CD14-positive monocyte (primary cell): ENCODE measurements at regions not wholly inside any gene's neighbourhood (a gene's known extent, or its start where the extent isn't known, plus 50 kb on each side); places are given as distances from the start of the nearest gene placed in this dataset.

ENCODE experiments used
- DNase-seq, 3 donors: peaks; one replicate each; pipeline ENCODE4 v3.0.0-alpha.2; 2011 to 2022
- H2AFZ ChIP-seq: 2 replicates; pipeline ENCODE4 v1.6.0; 2012; ENCODE audit warnings: mild to moderate bottlenecking, low read depth, low read length, inconsistent platforms; ENCODE audit not compliant: insufficient read depth, poor library complexity, severe bottlenecking
- H3K27ac ChIP-seq, 2 donors: 1 replicate in 1 of 2; 2 replicates in 1 of 2; pipeline ENCODE4 v1.5.1; 2012 to 2013; ENCODE audit warnings: low read length in 2 of 2, control low read depth in 1 of 2, inconsistent platforms in 1 of 2, low read depth in 1 of 2, mild to moderate bottlenecking in 1 of 2
- H3K27me3 ChIP-seq, 2 donors: one replicate each; pipeline versions ENCODE4 v1.6.0 to v1.6.1; 2011 to 2013; ENCODE audit warnings: low read length in 2 of 2; ENCODE audit not compliant: control insufficient read depth in 2 of 2, insufficient read depth in 2 of 2
- H3K36me3 ChIP-seq, 2 donors: replicated peaks in 1 of 2; 1 replicate in 1 of 2; 2 replicates in 1 of 2; pipeline versions ENCODE4 v1.5.1 to v1.6.1; 2012 to 2013; ENCODE audit warnings: low read length in 2 of 2, control low read depth in 1 of 2, inconsistent platforms in 1 of 2, mild to moderate bottlenecking in 1 of 2; ENCODE audit not compliant: insufficient read depth in 2 of 2, control insufficient read depth in 1 of 2
- H3K4me1 ChIP-seq, 2 donors: 1 replicate in 1 of 2; 2 replicates in 1 of 2; pipeline versions ENCODE4 v1.5.1 to v1.6.1; 2012 to 2013; ENCODE audit warnings: low read length in 2 of 2, control low read depth in 1 of 2, inconsistent platforms in 1 of 2, mild to moderate bottlenecking in 1 of 2, moderate library complexity in 1 of 2; ENCODE audit not compliant: insufficient read depth in 2 of 2, control insufficient read depth in 1 of 2
- H3K4me2 ChIP-seq: replicated peaks from 2 replicates; pipeline ENCODE3; 2012; ENCODE audit warnings: low read length, moderate library complexity, mild to moderate bottlenecking; ENCODE audit not compliant: poor library complexity, severe bottlenecking; ENCODE audit errors: extremely low read depth
- H3K4me3 ChIP-seq, 3 experiments: fragments of 200-600 bp in 1 of 3; sonication (generic) in 1 of 3; replicated peaks in 1 of 3; 1 replicate in 2 of 3; 2 replicates in 1 of 3; pipeline ENCODE4 v1.5.1; 2011 to 2013; ENCODE audit warnings: low read length in 3 of 3, mild to moderate bottlenecking in 3 of 3, control low read depth in 2 of 3, low read depth in 2 of 3, inconsistent platforms in 1 of 3, moderate library complexity in 1 of 3
- H3K79me2 ChIP-seq: 2 replicates; pipeline ENCODE4 v1.6.0; 2012; ENCODE audit warnings: mild to moderate bottlenecking, control low read depth, inconsistent platforms, low read length, moderate library complexity; ENCODE audit not compliant: insufficient read depth
- H3K9ac ChIP-seq: 2 replicates; pipeline ENCODE4 v1.6.0; 2017; ENCODE audit warnings: low read length, mild to moderate bottlenecking; ENCODE audit not compliant: insufficient read depth, poor library complexity, severe bottlenecking
- H3K9me3 ChIP-seq, 2 donors: replicated peaks in 1 of 2; 1 replicate in 1 of 2; 2 replicates in 1 of 2; pipeline versions ENCODE4 v1.5.1 to v1.6.1; 2012 to 2013; ENCODE audit warnings: low read length in 2 of 2, control low read depth in 1 of 2; ENCODE audit not compliant: control insufficient read depth in 1 of 2, insufficient read depth in 1 of 2
- H4K20me1 ChIP-seq: 2 replicates; pipeline ENCODE4 v1.6.0; 2012; ENCODE audit warnings: mild to moderate bottlenecking, low read length, control low read depth, moderate library complexity; ENCODE audit not compliant: insufficient read depth
- H3K27ac Mint-ChIP-seq, 7 donors: one replicate each; pipeline ENCODE4 v1.8.0; 2020; ENCODE audit warnings: mild to moderate bottlenecking in 7 of 7, mixed read lengths in 7 of 7, moderate library complexity in 6 of 7, inconsistent platforms in 2 of 7
- H3K27me3 Mint-ChIP-seq, 3 donors: one replicate each; pipeline ENCODE4 v1.8.0; 2021 to 2022; ENCODE audit warnings: low read depth in 3 of 3, mild to moderate bottlenecking in 3 of 3, mixed read lengths in 3 of 3, moderate library complexity in 3 of 3, inconsistent platforms in 1 of 3
- H3K36me3 Mint-ChIP-seq, 2 donors: one replicate each; pipeline ENCODE4 v1.8.0; 2020; ENCODE audit warnings: mixed read lengths in 2 of 2, inconsistent platforms in 1 of 2, mild to moderate bottlenecking in 1 of 2
- H3K4me1 Mint-ChIP-seq: one replicate; pipeline ENCODE4 v1.8.0; 2020; ENCODE audit warnings: mild to moderate bottlenecking, mixed read lengths
- H3K4me3 Mint-ChIP-seq, 2 donors: one replicate each; pipeline ENCODE4 v1.8.0; 2020; ENCODE audit warnings: mild to moderate bottlenecking in 2 of 2, mixed read lengths in 2 of 2, moderate library complexity in 1 of 2
- H3K9me3 Mint-ChIP-seq, 7 donors: one replicate each; pipeline ENCODE4 v1.8.0; 2020 to 2022; ENCODE audit warnings: mixed read lengths in 7 of 7, mild to moderate bottlenecking in 6 of 7, moderate library complexity in 6 of 7, inconsistent platforms in 2 of 7
- WGBS: methylation state at CpG from one replicate; pipeline ENCODE4 v1.1.5; 2013; ENCODE audit warnings: missing lambda C conversion rate; ENCODE audit not compliant: insufficient coverage; 5-methylcytosine and 5-hydroxymethylcytosine counted together
- intact Hi-C, 2 donors: fragments of 100-400 bp; cut with micrococcal nuclease; formaldehyde crosslinking; loops; one replicate each; pipeline versions ENCODE4 v1.15.0 to v1.15.1; 2023
- TF ChIP-seq, protein P1 (sequence below): fragments of 200-600 bp; IDR thresholded peaks from one replicate; pipeline ENCODE4 v1.8.0; 2022; ENCODE audit warnings: antibody characterized with exemption, mild to moderate bottlenecking

DNA sequence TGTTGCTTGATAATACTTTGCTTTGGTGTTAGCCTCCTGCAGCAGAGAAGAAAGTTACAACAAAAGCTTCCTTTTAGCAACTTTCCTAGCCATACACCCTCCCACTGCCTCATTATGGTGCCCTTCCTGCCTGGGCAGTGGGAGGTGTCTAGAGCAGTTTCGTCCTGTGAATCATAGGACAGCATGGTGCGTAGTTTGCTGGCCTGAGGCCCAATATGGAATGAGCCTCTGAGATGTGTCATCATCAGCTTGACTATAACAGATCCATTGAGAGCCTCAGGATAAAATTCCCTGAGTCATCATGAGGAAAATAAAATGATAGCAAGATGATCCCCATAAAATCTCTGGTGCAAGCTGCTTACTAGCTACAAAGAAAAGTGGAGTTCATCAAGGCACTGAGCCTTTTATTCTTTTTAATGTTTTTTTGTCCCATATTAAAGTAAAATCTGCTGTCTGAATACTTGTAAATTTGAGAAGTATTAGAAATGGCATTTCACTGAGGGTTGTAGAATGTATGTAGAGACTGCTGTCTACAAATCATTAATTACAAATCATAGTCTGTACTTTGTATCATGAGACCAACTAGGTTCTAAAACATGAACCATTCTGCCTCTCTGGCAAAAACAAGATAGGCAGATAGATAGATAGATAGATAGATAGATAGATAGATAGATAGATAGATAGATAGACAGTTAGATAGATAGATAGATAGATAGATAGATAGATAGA, 303.0 kb upstream of the PDE4D start:
- H3K9me3 Mint-ChIP-seq: peaks cover 6 to 15% (median 10%) of the 10 kb centered on the region in 7 donors
- H3K36me3 Mint-ChIP-seq: peaks cover 15 to 27% of the 10 kb centered on the region in 2 donors
- Histone ChIP-seq H3K9ac (no peak overlapping the region), H3K27me3 (no peaks in the 10 kb centered on the region), H2AFZ (no peak overlapping the region), H3K79me2 (peaks cover 40% of the 10 kb centered on the region), H4K20me1 (no peaks in the 10 kb centered on the region), H3K36me3 (no peaks in the 10 kb centered on the region), H3K9me3 (no peaks in the 10 kb centered on the region), H3K4me2 (no peak overlapping the region), H3K4me3 (no peak overlapping the region), H3K27ac (no peak overlapping the region), H3K4me1 (peaks cover 0 to 5% of the 10 kb centered on the region in 2 donors)
- intact Hi-C loops: no loop called here
- peaks cover 9% of the 10 kb centered on the region for H3K4me1 Mint-ChIP-seq
- peak; percentile 76 to 91 (median 79) for DNase-seq
- TF ChIP-seq, protein P1, sequence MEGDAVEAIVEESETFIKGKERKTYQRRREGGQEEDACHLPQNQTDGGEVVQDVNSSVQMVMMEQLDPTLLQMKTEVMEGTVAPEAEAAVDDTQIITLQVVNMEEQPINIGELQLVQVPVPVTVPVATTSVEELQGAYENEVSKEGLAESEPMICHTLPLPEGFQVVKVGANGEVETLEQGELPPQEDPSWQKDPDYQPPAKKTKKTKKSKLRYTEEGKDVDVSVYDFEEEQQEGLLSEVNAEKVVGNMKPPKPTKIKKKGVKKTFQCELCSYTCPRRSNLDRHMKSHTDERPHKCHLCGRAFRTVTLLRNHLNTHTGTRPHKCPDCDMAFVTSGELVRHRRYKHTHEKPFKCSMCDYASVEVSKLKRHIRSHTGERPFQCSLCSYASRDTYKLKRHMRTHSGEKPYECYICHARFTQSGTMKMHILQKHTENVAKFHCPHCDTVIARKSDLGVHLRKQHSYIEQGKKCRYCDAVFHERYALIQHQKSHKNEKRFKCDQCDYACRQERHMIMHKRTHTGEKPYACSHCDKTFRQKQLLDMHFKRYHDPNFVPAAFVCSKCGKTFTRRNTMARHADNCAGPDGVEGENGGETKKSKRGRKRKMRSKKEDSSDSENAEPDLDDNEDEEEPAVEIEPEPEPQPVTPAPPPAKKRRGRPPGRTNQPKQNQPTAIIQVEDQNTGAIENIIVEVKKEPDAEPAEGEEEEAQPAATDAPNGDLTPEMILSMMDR: no peak
- WGBS: 37% methylated on average over 2 of the region's 2 CpGs
- H3K27me3 Mint-ChIP-seq: no peaks in the 10 kb centered on the region
- no peak overlapping the region for H3K4me3 Mint-ChIP-seq
- H3K27ac Mint-ChIP-seq: peak overlapping the region; percentile 53 to 85 (median 65)

DNA sequence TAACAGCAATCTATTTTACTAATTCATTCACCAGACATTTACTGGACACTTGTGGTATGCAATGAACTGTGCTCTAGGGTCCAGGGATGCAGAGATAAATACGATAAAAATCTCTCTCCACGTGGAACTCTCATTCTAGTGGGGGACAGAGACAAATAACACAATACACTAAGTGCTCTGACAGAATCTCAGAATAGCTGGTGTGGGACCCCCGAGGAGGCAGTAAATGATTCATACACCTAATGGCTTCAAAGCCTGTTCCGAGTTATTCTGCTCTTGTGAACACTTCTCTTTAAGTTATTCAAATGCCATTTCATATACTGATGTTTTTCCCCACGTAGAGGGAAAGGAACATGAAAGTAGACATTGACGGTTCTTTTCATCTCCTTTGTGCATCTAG, 302.0 kb upstream of the PDE4D start:
- no peak overlapping the region for H3K9ac ChIP-seq
- no CpG with 5 or more reads among the region's 6 CpGs for WGBS
- H3K4me1 Mint-ChIP-seq: peaks cover 9% of the 10 kb centered on the region
- H3K4me2 ChIP-seq: no peak overlapping the region
- no peaks in the 10 kb centered on the region for H3K27me3 Mint-ChIP-seq
- DNase-seq: no peak
- H3K79me2 ChIP-seq: peaks cover 30% of the 10 kb centered on the region
- no peak overlapping the region for H3K4me3 Mint-ChIP-seq
- no peaks in the 10 kb centered on the region for H3K27me3 ChIP-seq
- intact Hi-C loops: no loop called here
- H3K27ac ChIP-seq: no peak overlapping the region
- H3K36me3 ChIP-seq: peaks cover 0 to 2% of the 10 kb centered on the region in 2 donors
- no peaks in the 10 kb centered on the region for H4K20me1 ChIP-seq
- no peak overlapping the region for H3K4me3 ChIP-seq
- no peaks in the 10 kb centered on the region for H3K9me3 ChIP-seq
- no peak overlapping the region for H2AFZ ChIP-seq
- peaks cover 16 to 36% of the 10 kb centered on the region in 2 donors for H3K36me3 Mint-ChIP-seq
- TF ChIP-seq, protein P1: no peak
- peaks cover 0 to 5% of the 10 kb centered on the region in 2 donors for H3K4me1 ChIP-seq
- H3K9me3 Mint-ChIP-seq: peaks cover 2 to 17% (median 10%) of the 10 kb centered on the region in 7 donors
- H3K27ac Mint-ChIP-seq: no peak overlapping the region
